ENCODE measurements at regions not wholly inside any gene's neighbourhood (a gene's known extent, or its start where the extent isn't known, plus 50 kb on each side); places are given as distances from the start of the nearest gene placed in this dataset.

- TF ChIP-seq CTCF (conservative IDR thresholded peaks at IDR 0.05 in 1 of 2, IDR thresholded peaks at IDR 0.05 in 1 of 2; ENCODE audit: low read depth in 1 of 2, low read length in 2 of 2) (no peak), EZH2 (IDR thresholded peaks at IDR 0.05; ENCODE audit: low read length, missing control alignments) (no peak)
These were observed 520.0 kb upstream of the CLINT1 start for GRCh38 chr5:158378931-158379330.
